Transverse colon (tissue), 4 donors: ENCODE measurements at regions not wholly inside any gene's neighbourhood (a gene's known extent, or its start where the extent isn't known, plus 50 kb on each side); places are given as distances from the start of the nearest gene placed in this dataset.

Source experiments
- DNase-seq: peaks from one replicate; pipeline ENCODE4 v3.0.0-alpha.2; 2019
- H3K27ac ChIP-seq, 4 donors: fragments of 200-600 bp; sonication (generic); 2 replicates each; pipeline ENCODE4 v1.5.1; 2016 to 2018; ENCODE audit warnings: inconsistent platforms in 4 of 4
- H3K27me3 ChIP-seq: fragments of 200-600 bp; sonication (generic); 2 replicates; pipeline ENCODE4 v1.5.1; 2017; ENCODE audit warnings: inconsistent platforms
- H3K36me3 ChIP-seq, 4 donors: fragments of 200-600 bp; sonication (generic); 2 replicates each; pipeline ENCODE4 v1.5.1; 2017 to 2019; ENCODE audit warnings: inconsistent platforms in 4 of 4
- H3K4me1 ChIP-seq, 4 donors: fragments of 200-600 bp; sonication (generic); 2 replicates each; pipeline ENCODE4 v1.5.1; 2017 to 2020; ENCODE audit warnings: inconsistent platforms in 4 of 4
- H3K4me3 ChIP-seq, 4 donors: fragments of 200-600 bp; sonication (generic); 1 replicate in 1 of 4; 2 replicates in 3 of 4; pipeline versions ENCODE4 v1.5.1 to v1.6.1; 2017 to 2019; ENCODE audit warnings: inconsistent platforms in 4 of 4
- H3K9me3 ChIP-seq, 2 donors: fragments of 200-600 bp; sonication (generic); 2 replicates each; pipeline ENCODE4 v1.5.1; 2017 to 2019; ENCODE audit warnings: inconsistent platforms in 2 of 2
- EP300 ChIP-seq: sonication (generic); formaldehyde crosslinking; IDR thresholded peaks from one replicate; pipeline ENCODE4 v1.6.1; 2017; ENCODE audit warnings: antibody characterized with exemption, low read depth
- POLR2A ChIP-seq: fragments of 450-650 bp; IDR thresholded peaks from one replicate; pipeline ENCODE4 v1.6.1; 2016; ENCODE audit warnings: antibody characterized with exemption, mild to moderate bottlenecking, moderate library complexity
- POLR2AphosphoS5 ChIP-seq, 3 donors: sonication (generic); formaldehyde crosslinking; IDR thresholded peaks; one replicate each; pipeline ENCODE4 v1.6.1; 2016; ENCODE audit warnings: antibody characterized with exemption in 3 of 3
- WGBS, 2 donors: methylation state at CpG; one replicate each; pipeline ENCODE4 v1.1.5; 2018; ENCODE audit warnings: low coverage in 1 of 2; 5-methylcytosine and 5-hydroxymethylcytosine counted together
- in situ Hi-C, 4 donors: fragments of 200-750 bp; cut with MboI; loops; one replicate each; pipeline versions ENCODE4 v1.15.0 to v1.15.1; 2017; ENCODE audit warnings: low sequenced_read_pairs in 3 of 4, low pct_ligation_motif_present in 1 of 4, low pct_unique_long_range_greater_than_20kb in 1 of 4
- intact Hi-C: fragments of 100-400 bp; cut with DNase I; formaldehyde crosslinking; loops from one replicate; pipeline ENCODE4 v1.15.1; 2023; ENCODE audit warnings: low total_unique reads
- TF ChIP-seq, protein P1 (sequence below), 5 experiments: fragments of 200-600 bp in 3 of 5; fragments of 450-650 bp in 2 of 5; sonication (generic) in 3 of 5; IDR thresholded peaks; 1 replicate in 2 of 5; 2 replicates in 3 of 5; pipeline ENCODE4 v1.5.1; 2016 to 2017; ENCODE audit warnings: antibody characterized with exemption in 5 of 5, inconsistent platforms in 3 of 5, mild to moderate bottlenecking in 2 of 5, moderate library complexity in 1 of 5

DNA sequence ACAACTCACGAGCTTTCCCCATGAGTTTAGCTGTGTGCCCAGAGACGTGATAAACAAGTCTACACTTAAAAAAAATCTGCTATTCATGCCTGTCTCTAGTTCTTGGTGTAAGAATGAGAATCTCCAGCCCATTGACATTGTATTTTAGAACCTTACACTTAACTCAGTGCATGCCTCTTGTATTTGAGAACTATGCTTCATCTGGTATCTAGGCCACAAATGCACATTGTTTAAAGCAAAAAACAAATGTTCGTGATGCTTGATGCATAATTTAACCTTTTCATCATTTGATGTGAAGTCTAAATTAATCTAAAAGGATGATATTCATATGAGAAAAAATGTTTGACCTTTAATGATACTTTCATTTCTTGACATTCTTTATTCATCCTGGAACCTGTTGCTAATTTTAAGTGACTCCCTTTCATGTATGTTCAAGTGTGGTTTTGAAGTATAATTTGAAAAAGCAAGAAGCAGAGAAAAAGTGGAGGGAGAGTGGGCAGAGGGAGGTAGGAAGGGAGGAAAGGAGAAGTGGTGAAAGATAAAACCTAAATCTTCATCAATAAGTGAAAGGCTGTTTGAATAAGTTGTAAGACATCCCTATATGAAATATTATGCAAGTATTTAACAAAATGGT lies 116.9 kb downstream of the PFDN4 start:
- H3K27me3 ChIP-seq = no peaks in the 10 kb centered on the region
- no peak for DNase-seq
- intact Hi-C loops = no loop called here
- WGBS, 2 donors = 64 to 73% methylated on average over 1 to 3 of the region's 3 CpGs
- H3K9me3 ChIP-seq = no peaks in the 10 kb centered on the region
- H3K36me3 ChIP-seq = no peaks in the 10 kb centered on the region
- in situ Hi-C loops = no loop called here
- TF ChIP-seq POLR2AphosphoS5 (IDR thresholded peaks at IDR 0.05) (no peak), EP300 (no peak)
- TF ChIP-seq, protein P1, sequence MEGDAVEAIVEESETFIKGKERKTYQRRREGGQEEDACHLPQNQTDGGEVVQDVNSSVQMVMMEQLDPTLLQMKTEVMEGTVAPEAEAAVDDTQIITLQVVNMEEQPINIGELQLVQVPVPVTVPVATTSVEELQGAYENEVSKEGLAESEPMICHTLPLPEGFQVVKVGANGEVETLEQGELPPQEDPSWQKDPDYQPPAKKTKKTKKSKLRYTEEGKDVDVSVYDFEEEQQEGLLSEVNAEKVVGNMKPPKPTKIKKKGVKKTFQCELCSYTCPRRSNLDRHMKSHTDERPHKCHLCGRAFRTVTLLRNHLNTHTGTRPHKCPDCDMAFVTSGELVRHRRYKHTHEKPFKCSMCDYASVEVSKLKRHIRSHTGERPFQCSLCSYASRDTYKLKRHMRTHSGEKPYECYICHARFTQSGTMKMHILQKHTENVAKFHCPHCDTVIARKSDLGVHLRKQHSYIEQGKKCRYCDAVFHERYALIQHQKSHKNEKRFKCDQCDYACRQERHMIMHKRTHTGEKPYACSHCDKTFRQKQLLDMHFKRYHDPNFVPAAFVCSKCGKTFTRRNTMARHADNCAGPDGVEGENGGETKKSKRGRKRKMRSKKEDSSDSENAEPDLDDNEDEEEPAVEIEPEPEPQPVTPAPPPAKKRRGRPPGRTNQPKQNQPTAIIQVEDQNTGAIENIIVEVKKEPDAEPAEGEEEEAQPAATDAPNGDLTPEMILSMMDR (IDR thresholded peaks at IDR 0.05) = no peak
- no peak overlapping the region for H3K4me3 ChIP-seq
- no peak overlapping the region for H3K27ac ChIP-seq
- no peaks in the 10 kb centered on the region for H3K4me1 ChIP-seq

DNA sequence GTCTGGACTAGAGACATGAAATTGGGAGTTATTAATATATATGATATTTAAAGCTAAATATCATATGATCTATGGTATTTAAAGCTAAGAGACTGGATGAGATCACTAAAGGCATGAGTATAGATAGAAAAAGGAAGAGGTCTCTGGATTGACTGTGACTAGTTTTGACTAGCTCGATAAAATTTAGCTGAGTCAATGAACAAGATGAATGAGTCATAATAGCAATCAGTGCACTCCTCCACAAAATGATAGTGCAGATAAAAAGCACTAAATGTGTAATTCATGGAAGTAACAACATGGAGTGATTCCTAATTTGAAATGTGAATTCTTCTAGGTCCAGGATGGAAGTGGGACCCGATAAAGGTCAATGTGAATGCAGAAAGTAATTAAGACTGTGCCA lies 127.4 kb downstream of the PFDN4 start:
- DNase-seq = no peak
- Histone ChIP-seq H3K27ac (no peak overlapping the region), H3K4me3 (no peak overlapping the region), H3K9me3 (no peaks in the 10 kb centered on the region), H3K36me3 (no peaks in the 10 kb centered on the region), H3K4me1 (peaks cover 0 to 5% (median 2%) of the 10 kb centered on the region in 4 donors), H3K27me3 (no peaks in the 10 kb centered on the region)
- intact Hi-C loops = no loop called here
- in situ Hi-C loops = no loop called here
- 91 to 95% methylated on average over 2 of the region's 2 CpGs for WGBS, 2 donors
- no peak for TF ChIP-seq POLR2A
- no peak for TF ChIP-seq EP300
- no peak for TF ChIP-seq POLR2AphosphoS5 (IDR thresholded peaks at IDR 0.05)
- TF ChIP-seq, protein P1 (IDR thresholded peaks at IDR 0.05) = no peak

DNA sequence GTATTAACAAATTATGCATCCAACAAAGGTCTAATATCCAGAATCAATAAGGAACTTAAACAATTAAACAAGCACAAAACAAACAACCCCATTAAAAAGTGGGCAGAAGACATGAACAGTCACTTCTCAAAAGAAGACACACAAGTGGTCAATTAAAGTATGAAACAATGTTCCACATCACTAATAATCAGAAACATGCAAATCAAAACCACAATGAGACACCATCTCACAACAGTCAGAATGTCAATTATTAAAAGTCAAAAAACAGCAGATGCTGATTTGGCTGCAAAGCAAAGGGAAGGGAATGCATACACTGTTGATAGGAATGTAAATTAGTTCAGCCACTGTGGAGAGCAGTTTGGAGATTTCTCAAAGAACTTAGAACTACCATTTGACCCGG lies 129.3 kb downstream of the PFDN4 start:
- in situ Hi-C loops = no loop called here
- TF ChIP-seq, protein P1 (IDR thresholded peaks at IDR 0.05) = no peak
- no peak for TF ChIP-seq POLR2A
- no peak for TF ChIP-seq EP300
- no peak for TF ChIP-seq POLR2AphosphoS5 (IDR thresholded peaks at IDR 0.05)
- H3K36me3 ChIP-seq = no peaks in the 10 kb centered on the region
- WGBS, 2 donors = 87 to 100% methylated on average over 1 of the region's 1 CpG
- DNase-seq = no peak
- no peaks in the 10 kb centered on the region for H3K27me3 ChIP-seq
- H3K27ac ChIP-seq = no peak overlapping the region
- intact Hi-C loops = no loop called here
- H3K4me1 ChIP-seq = peaks cover 0 to 11% (median 7%) of the 10 kb centered on the region in 4 donors
- H3K4me3 ChIP-seq = no peak overlapping the region
- no peaks in the 10 kb centered on the region for H3K9me3 ChIP-seq

DNA sequence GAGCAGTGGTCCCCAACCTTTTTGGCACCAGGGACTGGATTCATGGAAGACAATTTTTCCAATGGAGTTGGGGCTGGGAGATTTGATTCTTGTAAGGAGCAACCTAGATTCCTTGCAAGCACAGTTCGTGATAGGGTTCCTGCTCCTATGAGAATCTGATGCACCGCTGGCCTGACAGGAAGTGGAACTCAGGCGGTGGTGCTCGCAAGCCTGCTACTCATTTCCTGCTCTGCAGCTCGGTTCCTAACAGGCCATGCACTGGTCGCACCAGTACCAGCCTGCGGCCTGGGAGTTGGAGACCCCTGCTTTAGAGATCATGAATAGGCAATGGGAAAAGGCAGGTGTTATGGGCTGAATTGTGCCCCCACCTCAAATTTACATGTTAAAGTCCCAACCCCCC lies 131.2 kb downstream of the PFDN4 start:
- WGBS, 2 donors = 71 to 100% methylated on average over 2 to 7 of the region's 7 CpGs
- Histone ChIP-seq H3K36me3 (no peaks in the 10 kb centered on the region), H3K4me1 (peaks cover 0 to 11% (median 7%) of the 10 kb centered on the region in 4 donors), H3K27ac (no peak overlapping the region), H3K9me3 (no peaks in the 10 kb centered on the region), H3K27me3 (no peaks in the 10 kb centered on the region), H3K4me3 (no peak overlapping the region)
- intact Hi-C loops = no loop called here
- no peak for TF ChIP-seq POLR2AphosphoS5 (IDR thresholded peaks at IDR 0.05)
- TF ChIP-seq POLR2A = no peak
- TF ChIP-seq EP300 = no peak
- TF ChIP-seq, protein P1 (IDR thresholded peaks at IDR 0.05) = no peak
- in situ Hi-C loops = no loop called here
- no peak for DNase-seq
